Panc1 (cell line): ENCODE measurements at regions not wholly inside any gene's neighbourhood (a gene's known extent, or its start where the extent isn't known, plus 50 kb on each side); places are given as distances from the start of the nearest gene placed in this dataset.
A peak's percentile ranks its signal among the peaks of the same experiment; 100 is the strongest.

Experiments used
- ATAC-seq: fragments of 200-7000 bp; cut with Tn5 transposase; 2 replicates; pipeline ENCODE4 v1.9.1; 2020; ENCODE audit warnings: mild to moderate bottlenecking, moderate library complexity
- BruUV-seq: library from RNA; stranded (reverse); fragments of 400-500 nt; replicated peaks from 2 replicates; lab custom pipeline; 2021; lab: Mats Ljungman, UMichigan
- CTCF ChIA-PET: fragments of 300-600 bp; sonication (Branson Sonifier 250); formaldehyde crosslinking; loops from one replicate; lab custom pipeline; 2022; ENCODE audit warnings: antibody characterized with exemption; lab: Charles Lee
- POLR2A ChIA-PET: fragments of 300-600 bp; sonication (Branson Sonifier 250); formaldehyde crosslinking; loops from one replicate; lab custom pipeline; 2022; ENCODE audit warnings: antibody characterized with exemption; lab: Charles Lee
- DNase-seq: peaks from one replicate; pipeline ENCODE4 v3.0.0-alpha.2; 2010; ENCODE audit warnings: low read depth, low spot score
- H3K27ac ChIP-seq: 2 replicates; pipeline ENCODE4 v1.5.1; 2011; ENCODE audit warnings: mild to moderate bottlenecking, low read length, inconsistent platforms
- H3K27me3 ChIP-seq: fragments of 200-500 bp; sonication (Bioruptor generic); 2 replicates; pipeline ENCODE4 v1.6.0; 2014; ENCODE audit warnings: low read length, inconsistent platforms; ENCODE audit not compliant: control insufficient read depth, insufficient read depth
- H3K36me3 ChIP-seq: fragments of 200-500 bp; sonication (Bioruptor generic); 2 replicates; pipeline ENCODE4 v1.5.1; 2014; ENCODE audit warnings: inconsistent platforms, mild to moderate bottlenecking, low read length, moderate library complexity; ENCODE audit not compliant: control insufficient read depth, insufficient read depth
- H3K4me1 ChIP-seq: 2 replicates; pipeline ENCODE4 v1.5.1; 2011; ENCODE audit warnings: inconsistent platforms, mild to moderate bottlenecking, low read length, moderate library complexity; ENCODE audit not compliant: control insufficient read depth, insufficient read depth
- H3K4me3 ChIP-seq, 2 experiments: 2 replicates each; pipeline ENCODE4 v1.5.1; 2011 to 2012; ENCODE audit warnings: low read depth in 2 of 2, low read length in 2 of 2, mild to moderate bottlenecking in 2 of 2, inconsistent platforms in 1 of 2, moderate library complexity in 1 of 2
- H3K9me3 ChIP-seq: fragments of 200-500 bp; sonication (Bioruptor generic); 2 replicates; pipeline ENCODE4 v1.5.1; 2014; ENCODE audit warnings: low read depth, mild to moderate bottlenecking, inconsistent platforms, low read length, moderate library complexity; ENCODE audit not compliant: control insufficient read depth, insufficient read depth
- POLR2AphosphoS5 ChIP-seq: IDR thresholded peaks from 2 replicates; pipeline ENCODE4 v1.6.1; 2012; ENCODE audit warnings: mild to moderate bottlenecking, low read depth, low read length, moderate library complexity
- SIN3A ChIP-seq: IDR thresholded peaks from 2 replicates; pipeline ENCODE4 v1.6.1; 2012; ENCODE audit warnings: low read depth, mild to moderate bottlenecking, low read length, moderate library complexity, borderline replicate concordance; ENCODE audit not compliant: insufficient read depth
- TCF7L2 ChIP-seq: IDR thresholded peaks from 2 replicates; pipeline ENCODE4 v1.6.1; 2011; ENCODE audit warnings: mild to moderate bottlenecking, low read depth, low read length, inconsistent platforms
- in situ Hi-C: cut with HindIII; loops from 2 replicates; pipeline ENCODE4 v1.10.0; 2016; ENCODE audit warnings: low sequenced_read_pairs, low pct_unique_long_range_greater_than_20kb
- intact Hi-C: fragments of 100-400 bp; cut with micrococcal nuclease; formaldehyde crosslinking; loops from one replicate; pipeline ENCODE4 v1.10.0; 2022; ENCODE audit not compliant: unreplicated experiment
- TF ChIP-seq, protein P1 (sequence below), 2 experiments: IDR thresholded peaks; 2 replicates each; pipeline ENCODE4 v1.6.1; 2011 to 2012; ENCODE audit warnings: low read depth in 2 of 2, control low read depth in 1 of 2, low read length in 1 of 2, mild to moderate bottlenecking in 1 of 2, moderate library complexity in 1 of 2; ENCODE audit not compliant: insufficient read depth in 1 of 2
- TF ChIP-seq, protein P2 (sequence below): fragments of 450-650 bp; IDR thresholded peaks from 2 replicates; pipeline ENCODE4 v1.5.1; 2017; ENCODE audit warnings: mild to moderate bottlenecking

DNA sequence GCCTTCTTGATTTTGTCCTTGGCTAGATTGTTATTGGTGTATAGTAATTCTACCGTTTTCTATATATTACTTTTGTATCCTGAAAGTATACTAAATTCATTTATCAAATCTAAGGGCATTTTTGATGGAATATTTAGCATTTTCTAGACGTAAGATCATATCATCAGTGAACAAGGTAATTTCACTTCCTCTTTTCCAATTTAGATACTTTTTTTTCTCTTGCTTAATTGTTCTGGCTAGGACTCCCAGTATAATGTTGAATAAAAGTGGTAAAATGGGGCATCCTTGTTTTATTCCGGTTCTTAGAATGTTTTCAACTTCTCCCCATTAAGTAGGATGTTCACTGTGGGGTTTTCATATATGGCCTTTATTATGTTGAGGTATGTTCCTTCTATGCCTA is 260.7 kb downstream of the POLR1F start:
- in situ Hi-C loops (no loop called here), intact Hi-C loops (no loop called here)
- ChIA-PET POLR2A (no interaction called here), CTCF (no interaction called here)
- H3K27ac ChIP-seq, result no peak overlapping the region
- H3K36me3 ChIP-seq, result no peaks in the 10 kb centered on the region
- no peak overlapping the region for H3K4me3 ChIP-seq
- no peak for ATAC-seq
- peaks cover 5% of the 10 kb centered on the region; the same call in 1 of the 2 replicates for H3K9me3 ChIP-seq
- no peak for DNase-seq
- H3K27me3 ChIP-seq, result no peaks in the 10 kb centered on the region
- TF ChIP-seq TCF7L2 (no peak), SIN3A (no peak), POLR2AphosphoS5 (no peak)
- TF ChIP-seq, protein P1, sequence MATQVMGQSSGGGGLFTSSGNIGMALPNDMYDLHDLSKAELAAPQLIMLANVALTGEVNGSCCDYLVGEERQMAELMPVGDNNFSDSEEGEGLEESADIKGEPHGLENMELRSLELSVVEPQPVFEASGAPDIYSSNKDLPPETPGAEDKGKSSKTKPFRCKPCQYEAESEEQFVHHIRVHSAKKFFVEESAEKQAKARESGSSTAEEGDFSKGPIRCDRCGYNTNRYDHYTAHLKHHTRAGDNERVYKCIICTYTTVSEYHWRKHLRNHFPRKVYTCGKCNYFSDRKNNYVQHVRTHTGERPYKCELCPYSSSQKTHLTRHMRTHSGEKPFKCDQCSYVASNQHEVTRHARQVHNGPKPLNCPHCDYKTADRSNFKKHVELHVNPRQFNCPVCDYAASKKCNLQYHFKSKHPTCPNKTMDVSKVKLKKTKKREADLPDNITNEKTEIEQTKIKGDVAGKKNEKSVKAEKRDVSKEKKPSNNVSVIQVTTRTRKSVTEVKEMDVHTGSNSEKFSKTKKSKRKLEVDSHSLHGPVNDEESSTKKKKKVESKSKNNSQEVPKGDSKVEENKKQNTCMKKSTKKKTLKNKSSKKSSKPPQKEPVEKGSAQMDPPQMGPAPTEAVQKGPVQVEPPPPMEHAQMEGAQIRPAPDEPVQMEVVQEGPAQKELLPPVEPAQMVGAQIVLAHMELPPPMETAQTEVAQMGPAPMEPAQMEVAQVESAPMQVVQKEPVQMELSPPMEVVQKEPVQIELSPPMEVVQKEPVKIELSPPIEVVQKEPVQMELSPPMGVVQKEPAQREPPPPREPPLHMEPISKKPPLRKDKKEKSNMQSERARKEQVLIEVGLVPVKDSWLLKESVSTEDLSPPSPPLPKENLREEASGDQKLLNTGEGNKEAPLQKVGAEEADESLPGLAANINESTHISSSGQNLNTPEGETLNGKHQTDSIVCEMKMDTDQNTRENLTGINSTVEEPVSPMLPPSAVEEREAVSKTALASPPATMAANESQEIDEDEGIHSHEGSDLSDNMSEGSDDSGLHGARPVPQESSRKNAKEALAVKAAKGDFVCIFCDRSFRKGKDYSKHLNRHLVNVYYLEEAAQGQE (IDR thresholded peaks at IDR 0.05; ENCODE audit: insufficient read depth in 1 of 2, low read depth in 2 of 2, low read length in 1 of 2), result no peak
- TF ChIP-seq, protein P2, sequence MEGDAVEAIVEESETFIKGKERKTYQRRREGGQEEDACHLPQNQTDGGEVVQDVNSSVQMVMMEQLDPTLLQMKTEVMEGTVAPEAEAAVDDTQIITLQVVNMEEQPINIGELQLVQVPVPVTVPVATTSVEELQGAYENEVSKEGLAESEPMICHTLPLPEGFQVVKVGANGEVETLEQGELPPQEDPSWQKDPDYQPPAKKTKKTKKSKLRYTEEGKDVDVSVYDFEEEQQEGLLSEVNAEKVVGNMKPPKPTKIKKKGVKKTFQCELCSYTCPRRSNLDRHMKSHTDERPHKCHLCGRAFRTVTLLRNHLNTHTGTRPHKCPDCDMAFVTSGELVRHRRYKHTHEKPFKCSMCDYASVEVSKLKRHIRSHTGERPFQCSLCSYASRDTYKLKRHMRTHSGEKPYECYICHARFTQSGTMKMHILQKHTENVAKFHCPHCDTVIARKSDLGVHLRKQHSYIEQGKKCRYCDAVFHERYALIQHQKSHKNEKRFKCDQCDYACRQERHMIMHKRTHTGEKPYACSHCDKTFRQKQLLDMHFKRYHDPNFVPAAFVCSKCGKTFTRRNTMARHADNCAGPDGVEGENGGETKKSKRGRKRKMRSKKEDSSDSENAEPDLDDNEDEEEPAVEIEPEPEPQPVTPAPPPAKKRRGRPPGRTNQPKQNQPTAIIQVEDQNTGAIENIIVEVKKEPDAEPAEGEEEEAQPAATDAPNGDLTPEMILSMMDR, result no peak
- no peaks in the 10 kb centered on the region for H3K4me1 ChIP-seq
- BruUV-seq, result no TSS peak

DNA sequence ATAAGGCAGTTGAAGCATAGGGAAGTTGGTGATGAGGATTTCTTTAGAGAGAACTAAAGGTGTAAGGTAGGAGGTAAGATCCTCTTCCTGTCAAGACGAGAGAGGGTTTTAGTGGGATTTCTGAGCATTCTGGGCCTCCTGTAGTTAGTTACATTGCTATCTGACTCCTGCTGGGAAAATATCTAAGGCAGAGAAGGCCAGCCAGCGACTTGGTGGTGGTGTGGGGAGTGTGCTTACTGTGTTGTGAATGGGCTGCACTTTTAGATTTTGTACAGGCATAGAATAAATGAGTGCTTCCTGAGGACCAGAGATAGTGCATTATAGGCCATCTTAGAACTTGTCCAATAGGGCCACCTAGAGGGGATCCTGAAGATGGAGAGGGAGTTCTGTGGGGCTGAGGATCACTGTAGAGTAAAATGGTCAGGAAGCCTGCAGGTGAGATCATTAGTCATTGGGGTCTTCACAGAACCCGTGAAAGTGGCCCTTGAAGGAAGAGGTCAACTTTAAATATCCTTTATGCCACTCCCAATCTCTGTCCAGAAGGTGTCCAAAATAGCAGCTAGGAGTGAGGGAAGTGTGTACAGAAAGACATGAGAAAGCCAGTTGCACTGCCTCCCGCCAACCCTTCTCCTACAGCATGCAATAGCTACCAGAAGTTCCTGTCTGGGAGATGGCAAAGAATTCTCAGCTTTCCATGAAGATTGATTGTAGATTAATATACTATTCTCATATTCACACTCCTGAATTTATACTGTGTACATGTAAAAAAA is 266.6 kb downstream of the POLR1F start:
- ChIA-PET CTCF (no interaction called here), POLR2A (no interaction called here)
- ATAC-seq (peak; percentile 80), DNase-seq (peak; percentile 15)
- peak overlapping the region; percentile 1; the same call in 1 of the 2 replicates for H3K27ac ChIP-seq
- no peaks in the 10 kb centered on the region for H3K4me1 ChIP-seq
- no TSS peak for BruUV-seq
- H3K27me3 ChIP-seq, result no peaks in the 10 kb centered on the region
- H3K36me3 ChIP-seq, result no peaks in the 10 kb centered on the region
- H3K9me3 ChIP-seq, result peaks cover 5% of the 10 kb centered on the region; the same call in 1 of the 2 replicates
- H3K4me3 ChIP-seq, result no peak overlapping the region
- TF ChIP-seq, protein P1 (IDR thresholded peaks at IDR 0.05; ENCODE audit: insufficient read depth in 1 of 2, low read depth in 2 of 2, low read length in 1 of 2), result no peak
- TF ChIP-seq, protein P2, result peak; percentile 70
- in situ Hi-C loops, result no loop called here
- intact Hi-C loops, result no loop called here
